ENCODE measurements at regions not wholly inside any gene's neighbourhood (a gene's known extent, or its start where the extent isn't known, plus 50 kb on each side); places are given as distances from the start of the nearest gene placed in this dataset.
"Not testable (repeated sequence)": the region's sequence is repeated elsewhere in the genome, so short reads cannot be mapped to it uniquely, and the experiment has no call there.

- DNase-seq, result no peak
These were observed 58.1 kb upstream of the SLC25A36 start for GRCh38 chr3:140883428-140884040.

- DNase-seq, result not testable (repeated sequence)
These were observed 55.9 kb upstream of the SLC25A36 start for GRCh38 chr3:140885697-140886096.
